PC-9 (cell line): ENCODE measurements at regions not wholly inside any gene's neighbourhood (a gene's known extent, or its start where the extent isn't known, plus 50 kb on each side); places are given as distances from the start of the nearest gene placed in this dataset.

Experiments used
- CTCF ChIP-seq: fragments of 200-600 bp; sonication (generic); conservative IDR thresholded peaks from 2 replicates; pipeline ENCODE4 v1.6.1; 2017; ENCODE audit warnings: mixed run types, antibody characterized with exemption, mild to moderate bottlenecking, moderate library complexity
- EZH2 ChIP-seq: fragments of 200-600 bp; sonication (generic); IDR thresholded peaks from 2 replicates; pipeline ENCODE4 v1.8.0; 2017; ENCODE audit warnings: antibody characterized with exemption, low read depth

DNA sequence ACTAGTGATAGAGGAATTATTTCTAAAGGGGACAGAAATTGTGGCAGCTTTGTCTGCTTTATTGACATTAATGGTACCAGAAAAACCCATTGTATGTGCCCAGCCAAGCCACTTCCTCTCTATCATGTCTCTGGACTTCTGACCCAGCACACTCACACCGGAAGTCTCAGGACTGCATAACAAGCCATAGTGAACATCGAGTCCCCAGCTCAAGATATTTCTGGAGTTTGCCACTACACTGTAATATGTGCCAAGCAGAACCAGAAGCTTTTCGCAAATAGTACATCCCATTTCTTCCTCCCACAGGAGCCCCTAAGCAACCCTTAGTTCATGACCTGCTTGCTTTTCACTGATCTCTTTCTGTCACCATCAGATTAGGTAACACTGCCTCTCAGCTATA is 187.4 kb upstream of the GHR start:
- no peak for TF ChIP-seq CTCF
- no peak for TF ChIP-seq EZH2
